Activated naive CD4-positive, alpha-beta T cell treated with anti-CD3 and anti-CD28 coated beads, Interleukin-2, amount 50 U/mL, for 72 hours (primary cell): ENCODE measurements at regions not wholly inside any gene's neighbourhood (a gene's known extent, or its start where the extent isn't known, plus 50 kb on each side); places are given as distances from the start of the nearest gene placed in this dataset.

ENCODE experiments used
- ATAC-seq, 2 donors: fragments of 150-1000 bp; cut with Tn5 transposase; 2 replicates each; pipeline ENCODE4 v1.10.0; 2021; ENCODE audit warnings: mild to moderate bottlenecking in 2 of 2, moderate library complexity in 2 of 2
- DNase-seq, 2 donors: peaks; one replicate each; pipeline ENCODE4 v3.0.0; 2021 to 2022; ENCODE audit warnings: low spot score in 2 of 2
- H3K27ac Mint-ChIP-seq, 2 donors: one replicate each; pipeline ENCODE4 v1.8.0; 2022; ENCODE audit warnings: mild to moderate bottlenecking in 2 of 2, mixed read lengths in 2 of 2
- H3K36me3 Mint-ChIP-seq, 2 donors: one replicate each; pipeline ENCODE4 v1.8.0; 2022; ENCODE audit warnings: mixed read lengths in 2 of 2
- H3K9me3 Mint-ChIP-seq, 2 donors: one replicate each; pipeline ENCODE4 v1.8.0; 2022; ENCODE audit warnings: mixed read lengths in 2 of 2

DNA sequence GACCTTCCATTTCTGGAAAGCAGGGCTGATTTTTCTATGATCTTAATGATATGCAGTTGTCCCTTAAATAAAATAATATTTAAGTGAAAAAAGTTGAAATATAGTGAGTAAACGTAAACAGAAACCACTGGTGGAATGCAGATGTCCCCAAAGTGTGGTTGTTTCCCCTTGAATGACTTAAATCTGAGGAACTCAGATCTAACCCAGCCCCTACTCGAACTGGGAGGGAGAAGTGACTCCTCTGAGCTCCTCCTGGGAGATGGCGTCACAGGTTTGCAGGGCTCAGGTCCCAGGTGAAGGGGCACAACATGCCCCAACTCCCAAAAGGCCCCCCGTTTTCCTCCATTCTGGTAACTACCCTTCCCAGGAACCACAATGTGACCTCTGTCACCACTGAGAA lies 142.8 kb downstream of the IRF8 start:
- no peak overlapping the region for H3K27ac Mint-ChIP-seq
- no peaks in the 10 kb centered on the region for H3K36me3 Mint-ChIP-seq
- ATAC-seq = no peak
- DNase-seq = no peak
- H3K9me3 Mint-ChIP-seq = no peaks in the 10 kb centered on the region

DNA sequence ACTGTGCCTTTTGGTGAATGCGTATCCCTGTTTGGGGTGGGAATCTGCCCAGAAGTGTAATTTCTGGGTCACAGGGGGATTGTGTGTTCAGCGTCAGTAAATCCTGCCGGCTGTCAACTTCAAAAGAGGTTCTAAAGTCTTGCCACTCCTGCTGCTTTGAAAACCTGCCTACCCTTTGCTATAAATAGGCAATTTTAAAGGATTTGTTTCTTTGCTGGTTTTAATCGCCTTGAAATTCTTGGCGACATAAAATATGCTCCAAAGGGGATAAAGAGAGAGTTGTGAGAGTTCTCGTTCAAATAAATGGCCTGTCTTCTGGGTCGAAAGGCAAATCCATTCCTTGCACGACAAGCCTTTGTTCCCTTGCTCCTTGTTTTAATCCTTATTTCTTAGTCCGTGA lies 143.4 kb downstream of the IRF8 start:
- no peak overlapping the region for H3K27ac Mint-ChIP-seq
- H3K9me3 Mint-ChIP-seq = no peaks in the 10 kb centered on the region
- H3K36me3 Mint-ChIP-seq = no peaks in the 10 kb centered on the region
- ATAC-seq (no peak), DNase-seq (no peak)

DNA sequence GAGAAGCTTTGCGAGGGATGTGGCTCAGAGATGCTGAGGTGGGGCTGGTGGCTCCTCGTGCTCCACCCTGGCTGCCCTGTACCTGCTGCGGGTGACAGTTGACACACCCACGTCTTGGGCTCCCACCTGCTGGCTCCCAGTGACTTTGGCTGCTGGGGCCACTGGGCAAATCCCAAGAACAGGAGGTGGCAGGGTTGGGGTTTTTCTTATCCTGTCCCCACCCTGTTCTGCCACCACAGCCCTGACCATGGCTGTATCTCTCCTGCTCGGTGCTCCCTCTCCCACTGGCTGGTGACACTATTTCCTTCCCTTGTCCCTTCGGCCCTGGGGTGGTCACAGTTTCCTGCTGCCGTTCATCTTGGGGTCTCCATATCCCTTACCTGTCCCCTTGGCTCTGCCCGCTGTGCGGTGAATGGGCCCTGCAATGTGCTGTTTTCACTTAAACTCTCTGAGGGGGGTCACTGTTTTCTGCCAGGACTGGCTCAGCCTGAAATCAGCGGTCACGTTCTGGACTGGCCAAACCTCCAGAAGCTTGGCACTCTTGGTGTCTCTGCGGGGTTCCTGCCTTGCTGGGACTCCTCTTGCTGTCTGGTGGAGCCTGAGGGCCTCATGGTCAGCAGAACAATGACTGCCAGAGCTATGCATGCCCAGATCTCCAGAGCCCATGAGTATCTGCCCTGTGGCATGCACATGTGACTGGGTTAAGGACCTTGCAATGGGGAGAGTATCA lies 144.2 kb downstream of the IRF8 start:
- DNase-seq = no peak
- H3K9me3 Mint-ChIP-seq = no peaks in the 10 kb centered on the region
- H3K36me3 Mint-ChIP-seq = no peaks in the 10 kb centered on the region
- no peak overlapping the region for H3K27ac Mint-ChIP-seq
- ATAC-seq = no peak

DNA sequence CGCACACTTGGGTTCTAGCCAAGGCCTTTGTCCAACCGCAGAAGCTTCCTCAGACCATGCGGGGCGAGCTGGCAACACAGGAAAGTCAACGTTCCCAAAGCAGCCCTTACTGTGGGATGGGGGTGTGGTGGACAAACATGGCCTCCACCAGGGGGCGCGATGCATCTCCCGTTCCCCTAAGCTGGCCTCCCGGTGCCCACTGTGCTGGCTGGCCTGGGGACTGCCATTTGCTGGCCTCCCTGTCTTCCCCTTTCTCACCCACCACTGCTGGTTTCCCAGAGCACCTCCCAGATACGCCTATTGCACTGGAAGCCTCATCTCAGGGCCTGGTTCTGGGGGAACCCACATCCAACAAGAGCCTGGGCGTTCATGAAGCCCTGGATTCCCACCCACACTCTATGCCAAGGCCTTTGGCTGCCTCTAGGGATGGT lies 145.3 kb downstream of the IRF8 start:
- ATAC-seq = peak in 1 of 2 donors; percentile 70
- Mint-ChIP-seq H3K27ac (no peak overlapping the region), H3K9me3 (no peaks in the 10 kb centered on the region)

DNA sequence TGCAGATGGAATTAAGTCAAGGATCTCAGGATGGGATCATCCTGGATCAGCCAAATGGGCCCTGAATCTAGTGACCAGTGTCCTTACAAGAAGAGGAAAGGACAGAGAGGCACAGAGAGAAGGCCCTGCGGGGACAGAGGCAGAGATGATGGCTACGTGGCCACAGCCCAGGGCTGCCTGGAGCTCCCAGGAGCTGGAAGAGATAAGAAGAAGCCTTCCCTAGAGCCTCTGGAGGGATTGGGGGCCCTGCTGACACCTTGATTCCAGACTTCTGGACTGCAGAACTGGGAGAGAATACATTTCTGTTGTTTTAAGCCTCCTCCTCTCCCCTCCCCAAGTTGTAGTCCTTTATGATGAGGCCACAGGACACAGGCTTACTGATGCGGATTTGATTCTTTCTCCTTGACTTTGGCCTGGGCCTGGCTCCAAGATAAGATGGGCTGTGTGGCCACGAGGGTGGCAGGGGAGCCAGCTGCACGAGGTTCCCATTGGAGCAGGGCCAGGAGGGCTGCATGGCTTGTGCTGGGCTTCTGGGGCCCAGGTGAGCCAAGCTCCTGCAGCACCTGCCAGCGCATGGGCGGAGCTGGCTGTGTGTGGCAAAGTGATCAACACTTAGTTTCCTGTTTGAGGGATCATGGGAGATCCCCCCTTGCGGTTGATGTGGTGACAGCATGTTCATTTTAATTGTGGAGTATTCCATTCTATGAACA lies 146.1 kb downstream of the IRF8 start:
- peak; percentile 19 to 44 for DNase-seq
- H3K9me3 Mint-ChIP-seq = no peaks in the 10 kb centered on the region
- no peak overlapping the region for H3K27ac Mint-ChIP-seq

More for the DNA sequence above, 145.3 kb downstream of the IRF8 start:
- peak; percentile 51 to 62 for DNase-seq
- H3K36me3 Mint-ChIP-seq = no peaks in the 10 kb centered on the region

DNA sequence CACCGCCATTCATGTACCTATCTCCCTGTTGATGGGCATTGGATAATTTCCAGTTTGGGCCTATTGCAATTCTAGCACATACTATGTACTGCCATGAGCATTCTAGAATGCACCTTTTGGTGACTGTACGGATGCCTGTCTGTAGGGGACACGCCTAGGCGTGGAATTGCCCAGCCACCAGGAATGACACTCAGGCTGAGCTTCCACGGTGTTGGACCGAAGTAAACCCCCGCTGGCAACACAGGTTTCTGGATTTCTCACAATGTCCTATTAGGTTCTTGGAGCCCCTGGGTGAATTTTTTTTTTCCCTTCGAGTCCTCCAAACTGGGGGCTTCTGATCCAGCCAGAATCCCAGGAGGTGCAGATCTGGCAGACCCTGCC lies 146.6 kb downstream of the IRF8 start:
- Mint-ChIP-seq H3K9me3 (no peaks in the 10 kb centered on the region), H3K27ac (no peak overlapping the region), H3K36me3 (no peaks in the 10 kb centered on the region)
- no peak for ATAC-seq
- DNase-seq = no peak

More for the DNA sequence above, 146.1 kb downstream of the IRF8 start:
- ATAC-seq = peak; percentile 67 to 80
- no peaks in the 10 kb centered on the region for H3K36me3 Mint-ChIP-seq

DNA sequence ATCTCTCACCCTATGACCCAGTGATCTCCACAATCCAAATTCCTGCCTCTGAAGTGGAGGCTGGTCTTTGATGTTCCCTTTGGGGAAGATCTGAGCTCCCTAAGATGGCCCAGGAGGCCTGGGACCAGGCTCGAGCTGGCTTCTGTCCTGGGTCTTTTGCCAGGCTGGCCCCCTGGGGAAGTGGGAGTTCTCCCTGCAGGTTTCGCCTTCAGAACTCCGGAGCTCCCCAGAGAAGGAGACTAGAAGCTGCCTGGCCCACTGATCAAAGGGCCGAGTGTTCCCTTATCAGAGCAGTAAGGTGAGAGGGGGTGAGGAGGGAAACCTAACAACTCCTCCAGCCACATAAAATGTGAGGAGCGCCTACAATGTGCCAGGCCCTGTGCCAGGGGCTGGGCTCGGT lies 147.1 kb downstream of the IRF8 start:
- Mint-ChIP-seq H3K36me3 (no peaks in the 10 kb centered on the region), H3K27ac (no peak overlapping the region), H3K9me3 (no peaks in the 10 kb centered on the region)
- no peak for DNase-seq
- ATAC-seq = no peak

DNA sequence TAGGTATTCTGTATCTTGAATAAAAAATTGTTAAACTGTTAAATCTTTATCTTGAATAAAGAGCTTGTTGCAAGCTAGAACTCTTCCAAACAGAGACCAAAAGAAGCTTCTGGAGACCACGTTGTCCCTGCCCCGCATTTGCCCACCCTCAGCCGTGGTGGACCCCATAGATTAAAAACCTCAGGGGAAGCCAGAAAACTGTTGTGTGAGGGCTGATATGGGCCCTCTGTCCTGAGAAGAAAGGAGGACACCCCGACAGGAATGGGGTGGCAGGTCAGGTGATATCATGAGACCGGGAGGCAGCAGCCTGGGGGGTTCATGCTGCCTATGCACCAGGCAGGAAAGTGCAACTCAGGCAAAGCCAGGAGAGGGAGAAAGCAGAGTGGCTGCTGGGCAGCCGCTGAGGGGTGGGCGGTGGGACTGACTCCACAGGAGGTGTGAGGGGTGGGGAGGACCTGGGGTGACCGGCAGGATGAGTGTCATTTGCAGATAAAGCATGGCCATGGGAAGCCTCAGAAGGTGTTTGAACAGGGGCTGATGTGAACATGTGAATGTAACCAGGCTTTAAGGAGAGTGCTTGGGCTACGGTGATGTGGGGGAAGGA lies 147.8 kb downstream of the IRF8 start:
- H3K36me3 Mint-ChIP-seq = no peaks in the 10 kb centered on the region
- H3K9me3 Mint-ChIP-seq = no peaks in the 10 kb centered on the region
- no peak for DNase-seq
- ATAC-seq = no peak
- H3K27ac Mint-ChIP-seq = no peak overlapping the region

DNA sequence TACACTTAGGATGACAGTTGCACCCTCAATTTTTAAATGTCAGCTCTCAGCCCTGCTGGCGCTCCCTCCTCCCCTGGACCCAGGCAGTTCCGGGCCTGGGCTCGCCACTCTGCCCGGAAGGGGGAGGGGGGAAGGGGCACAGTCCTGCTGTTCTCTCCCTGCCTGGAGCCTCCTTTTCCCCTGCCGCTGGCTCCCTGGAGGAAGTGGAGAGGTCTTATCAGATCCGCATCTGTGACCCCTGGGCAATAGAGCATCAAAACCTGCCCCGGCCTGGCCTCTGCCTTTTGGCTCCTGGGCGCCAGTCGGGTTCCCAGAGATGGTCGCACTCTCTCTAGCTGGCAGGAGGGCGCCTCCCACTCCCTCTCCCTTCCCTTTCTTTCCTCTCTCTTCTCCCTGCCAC lies 149.3 kb downstream of the IRF8 start:
- ATAC-seq = no peak
- DNase-seq = no peak
- Mint-ChIP-seq H3K36me3 (no peaks in the 10 kb centered on the region), H3K9me3 (no peaks in the 10 kb centered on the region), H3K27ac (no peak overlapping the region)

DNA sequence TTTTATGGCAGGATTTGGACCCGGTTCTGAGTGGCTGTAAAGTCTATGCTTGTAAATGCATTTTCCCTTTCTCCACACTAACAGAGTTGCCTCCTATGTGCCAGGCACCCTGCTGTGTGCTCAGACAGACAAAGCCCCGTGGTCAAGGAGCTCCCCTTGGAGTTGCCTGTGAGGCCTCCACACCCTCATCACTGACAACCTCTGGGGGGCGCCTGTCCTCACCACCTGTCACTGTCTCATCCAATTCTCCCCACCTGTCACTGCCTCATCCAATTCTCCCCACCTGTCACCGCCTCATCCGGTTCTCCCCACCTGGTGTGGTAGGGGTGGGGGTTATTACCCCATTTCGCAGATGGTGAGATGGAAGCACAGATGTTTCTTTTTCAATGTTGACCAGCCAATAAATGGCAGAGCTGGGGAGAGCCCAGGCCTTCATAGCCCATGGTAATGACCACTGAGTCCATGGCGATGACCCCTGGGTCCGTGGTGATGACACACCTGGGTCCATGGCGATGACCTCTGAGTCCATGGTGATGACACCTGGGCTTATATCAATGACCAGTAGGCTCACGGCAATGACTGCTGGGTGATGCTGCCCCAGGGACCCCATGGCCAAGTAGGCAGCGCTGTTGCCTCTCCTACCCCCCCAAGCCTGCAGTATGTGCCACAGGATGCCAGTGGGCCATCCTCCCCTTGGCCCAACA lies 150.1 kb downstream of the IRF8 start:
- Mint-ChIP-seq H3K27ac (no peak overlapping the region), H3K36me3 (no peaks in the 10 kb centered on the region), H3K9me3 (no peaks in the 10 kb centered on the region)
- ATAC-seq (no peak), DNase-seq (no peak)

DNA sequence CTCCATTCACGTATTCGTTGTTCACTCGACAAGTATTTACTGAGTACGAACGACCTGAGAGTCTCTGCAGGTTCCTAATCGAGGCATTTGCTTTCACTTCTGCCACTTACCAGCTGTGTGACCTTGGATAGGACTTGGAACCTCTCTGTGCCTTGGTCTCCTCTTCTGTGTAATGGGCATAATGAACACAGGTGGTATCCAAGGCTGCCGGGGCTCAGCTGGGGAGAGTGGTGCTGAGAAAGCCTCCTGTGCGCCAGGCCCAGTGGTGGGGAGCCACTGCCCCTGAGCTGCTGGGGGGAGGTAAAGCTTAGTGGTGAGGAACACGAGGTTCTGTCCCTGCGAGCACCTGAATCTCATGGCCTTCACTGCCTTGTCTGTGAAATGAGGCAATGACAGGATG lies 150.7 kb downstream of the IRF8 start:
- Mint-ChIP-seq H3K9me3 (no peaks in the 10 kb centered on the region), H3K36me3 (no peaks in the 10 kb centered on the region), H3K27ac (no peak overlapping the region)
- ATAC-seq (no peak), DNase-seq (no peak)

DNA sequence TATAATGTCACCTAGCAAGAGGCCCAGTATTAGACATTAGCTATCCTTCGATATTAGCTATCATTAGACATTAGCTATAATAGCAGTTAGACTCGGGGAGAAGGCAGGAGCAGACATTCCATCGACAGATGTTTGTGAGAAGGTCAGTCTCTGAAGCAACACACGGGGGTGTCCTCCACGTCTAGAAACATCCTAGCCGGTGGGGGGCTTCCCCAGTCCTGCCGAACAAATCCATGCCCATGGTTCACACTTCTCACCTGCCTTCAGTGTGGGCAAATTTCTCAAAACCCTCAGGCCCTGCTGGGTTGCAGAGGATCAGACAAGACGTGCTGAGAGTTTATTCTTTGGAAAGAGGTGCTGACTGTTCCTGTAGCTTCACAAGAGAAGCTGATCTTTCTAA lies 151.1 kb downstream of the IRF8 start:
- no peak for ATAC-seq
- DNase-seq = no peak
- Mint-ChIP-seq H3K36me3 (no peaks in the 10 kb centered on the region), H3K9me3 (no peaks in the 10 kb centered on the region), H3K27ac (no peak overlapping the region)

DNA sequence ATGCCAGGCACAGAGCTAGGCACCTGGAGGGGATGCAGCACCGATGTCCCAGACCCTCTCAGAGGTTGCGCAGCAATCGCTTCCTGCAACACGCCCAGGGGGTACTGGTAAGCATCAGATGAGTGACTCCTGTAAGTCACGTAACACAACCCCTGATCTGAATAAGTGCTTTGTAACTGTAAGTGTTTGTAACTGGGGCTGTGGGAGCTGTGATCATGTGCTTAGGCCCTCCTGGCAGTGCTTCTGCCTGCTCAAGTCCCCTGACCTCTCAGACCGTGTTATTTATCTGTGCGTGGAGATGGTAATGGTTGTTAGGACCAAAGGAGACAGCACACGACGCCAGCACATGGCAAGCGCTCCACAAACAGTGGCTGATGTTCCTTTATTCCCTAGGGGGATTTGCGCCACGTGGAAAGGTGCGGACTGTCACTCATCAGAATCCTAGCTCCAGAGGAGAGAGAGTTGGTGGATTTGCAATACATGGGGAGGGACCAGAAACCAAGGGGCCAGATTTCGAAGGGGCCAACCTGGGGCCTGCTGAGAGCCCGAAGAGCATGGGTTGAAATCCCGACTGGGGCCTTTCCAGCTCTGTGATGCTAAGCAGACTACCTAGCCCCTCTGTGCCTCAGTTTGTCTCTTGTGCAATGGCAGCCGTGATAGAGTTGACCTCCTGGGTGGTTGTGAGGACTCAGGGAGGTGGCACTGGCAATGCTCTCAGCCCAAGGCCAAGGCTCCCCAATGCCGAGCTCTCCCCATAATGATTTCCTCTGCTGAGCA lies 151.8 kb downstream of the IRF8 start:
- Mint-ChIP-seq H3K27ac (no peak overlapping the region), H3K36me3 (no peaks in the 10 kb centered on the region), H3K9me3 (no peaks in the 10 kb centered on the region)
- ATAC-seq (no peak), DNase-seq (no peak)

DNA sequence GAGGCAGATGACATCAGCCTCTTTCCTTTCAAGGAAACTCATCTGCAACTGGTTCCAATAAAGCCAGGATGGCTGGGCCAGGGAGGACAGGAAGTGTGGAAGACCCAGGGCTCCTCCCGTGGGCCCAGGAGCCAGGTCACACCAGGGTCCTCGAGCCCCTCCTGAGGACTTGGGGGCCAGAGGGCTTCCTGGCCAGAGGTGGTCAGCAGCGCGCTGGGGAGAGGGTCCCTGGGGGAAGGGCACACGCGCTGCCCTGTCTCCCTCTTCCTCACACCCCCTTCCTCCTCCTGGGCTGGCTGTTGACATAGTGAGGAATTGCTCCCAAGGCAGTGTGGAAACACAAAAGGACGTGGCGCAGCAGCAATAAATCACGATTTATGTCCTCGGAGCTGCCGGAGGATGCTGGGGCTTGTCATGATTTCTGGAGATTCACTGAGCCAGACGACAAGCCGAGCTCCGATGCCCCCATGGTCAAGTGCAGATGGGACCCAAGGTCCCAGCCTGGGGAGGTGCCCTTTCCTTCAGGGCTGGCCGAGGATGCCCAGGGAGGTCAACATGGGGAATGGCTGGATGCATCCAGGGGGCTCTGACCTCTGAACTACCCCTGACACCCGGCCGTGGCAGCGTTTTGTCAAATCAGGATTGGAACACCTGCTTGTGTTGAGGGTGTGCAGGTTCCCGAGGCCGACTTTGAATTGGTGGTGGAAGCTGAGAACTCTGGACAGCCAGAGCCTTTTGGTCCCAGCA lies 152.6 kb downstream of the IRF8 start:
- Mint-ChIP-seq H3K36me3 (no peaks in the 10 kb centered on the region), H3K27ac (no peak overlapping the region), H3K9me3 (no peaks in the 10 kb centered on the region)
- no peak for DNase-seq
- ATAC-seq = no peak

DNA sequence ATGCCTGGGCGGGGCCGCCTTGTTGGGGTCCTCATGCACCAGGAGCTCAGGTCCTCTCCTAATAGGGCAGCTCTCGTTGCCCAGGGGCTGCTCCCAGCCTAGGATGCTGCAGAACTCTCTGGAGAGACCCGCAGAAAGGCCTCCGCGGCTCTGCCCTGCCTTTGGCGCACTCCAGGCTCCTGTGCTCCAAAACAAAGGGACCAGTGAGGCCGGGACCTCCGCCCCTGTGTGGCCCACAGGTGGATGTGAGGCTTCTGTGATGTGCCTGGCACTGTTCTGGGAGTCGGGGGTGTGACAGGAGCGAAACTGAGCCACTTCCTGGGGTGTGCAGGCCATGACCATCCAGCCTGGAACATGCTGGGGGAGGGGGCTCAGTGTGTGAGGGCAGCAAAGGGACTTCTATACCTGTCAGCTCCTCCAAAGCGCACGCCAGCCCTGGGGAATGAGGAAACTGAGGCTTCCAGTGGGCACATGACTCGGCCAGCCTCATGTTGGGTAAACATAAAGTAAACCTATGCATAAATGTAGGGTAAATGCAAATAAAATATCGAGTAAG lies 153.2 kb downstream of the IRF8 start:
- no peaks in the 10 kb centered on the region for H3K36me3 Mint-ChIP-seq
- H3K9me3 Mint-ChIP-seq = no peaks in the 10 kb centered on the region
- ATAC-seq (no peak), DNase-seq (no peak)
- H3K27ac Mint-ChIP-seq = no peak overlapping the region

DNA sequence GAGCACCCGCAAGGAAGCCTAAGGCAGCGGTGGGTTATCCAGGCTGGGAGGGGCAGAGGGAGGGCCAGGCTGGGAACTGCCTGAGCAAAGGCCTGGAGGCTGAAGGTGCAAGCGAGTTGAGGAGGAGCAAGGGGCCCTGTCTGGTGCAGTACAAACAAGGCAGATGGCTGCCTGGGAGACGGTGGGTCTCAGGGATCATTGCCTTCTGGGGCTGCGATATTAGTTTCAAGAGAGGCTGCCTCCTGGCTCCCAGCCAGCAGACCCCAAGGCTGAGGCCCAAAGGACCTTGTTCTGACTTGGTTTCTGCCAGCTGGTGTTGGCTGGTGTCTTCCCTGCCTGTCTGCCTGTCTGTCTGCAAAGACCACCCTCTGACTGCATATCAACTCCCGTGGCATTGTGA lies 154.0 kb downstream of the IRF8 start:
- H3K9me3 Mint-ChIP-seq = no peaks in the 10 kb centered on the region
- H3K27ac Mint-ChIP-seq = no peak overlapping the region
- ATAC-seq = no peak
- DNase-seq = no peak
- H3K36me3 Mint-ChIP-seq = no peaks in the 10 kb centered on the region
